Breast epithelium (tissue), 4 donors: ENCODE measurements at regions not wholly inside any gene's neighbourhood (a gene's known extent, or its start where the extent isn't known, plus 50 kb on each side); places are given as distances from the start of the nearest gene placed in this dataset.

Experiments
- DNase-seq, 2 donors: peaks; one replicate each; pipeline ENCODE4 v3.0.0-alpha.2; 2019; ENCODE audit warnings: low spot score in 2 of 2
- H3K27ac ChIP-seq, 2 donors: fragments of 200-600 bp; sonication (generic) in 1 of 2; one replicate each; pipeline ENCODE4 v1.5.1; 2016 to 2019; ENCODE audit warnings: mild to moderate bottlenecking in 1 of 2
- H3K27me3 ChIP-seq, 2 donors: fragments of 200-600 bp; sonication (generic) in 1 of 2; one replicate each; pipeline versions ENCODE4 v1.5.1 to v1.6.0; 2017 to 2019; ENCODE audit warnings: control low read depth in 1 of 2, mild to moderate bottlenecking in 1 of 2
- H3K36me3 ChIP-seq: fragments of 200-600 bp; one replicate; pipeline ENCODE4 v1.5.1; 2019
- H3K4me1 ChIP-seq, 2 donors: fragments of 200-600 bp; sonication (generic); one replicate each; pipeline ENCODE4 v1.5.1; 2016 to 2019; ENCODE audit warnings: control low read depth in 1 of 2
- H3K4me3 ChIP-seq, 3 donors: fragments of 200-600 bp; sonication (generic); 1 replicate in 2 of 3; 2 replicates in 1 of 3; pipeline ENCODE4 v1.5.1; 2016 to 2019; ENCODE audit warnings: mild to moderate bottlenecking in 3 of 3, moderate library complexity in 2 of 3
- H3K9me3 ChIP-seq, 2 donors: fragments of 200-600 bp; sonication (generic) in 1 of 2; one replicate each; pipeline ENCODE4 v1.5.1; 2016 to 2019; ENCODE audit warnings: control low read depth in 1 of 2
- CTCF ChIP-seq, 3 donors: fragments of 450-650 bp; IDR thresholded peaks; one replicate each; pipeline ENCODE4 v1.5.1; 2016 to 2017; ENCODE audit warnings: antibody characterized with exemption in 3 of 3, mild to moderate bottlenecking in 3 of 3, moderate library complexity in 3 of 3
- POLR2A ChIP-seq: fragments of 450-650 bp; IDR thresholded peaks from one replicate; pipeline ENCODE4 v1.6.1; 2016; ENCODE audit warnings: antibody characterized with exemption, mild to moderate bottlenecking, moderate library complexity
- POLR2AphosphoS5 ChIP-seq, 3 donors: sonication (generic); formaldehyde crosslinking; IDR thresholded peaks; one replicate each; pipeline ENCODE4 v1.6.1; 2017; ENCODE audit warnings: antibody characterized with exemption in 3 of 3
- intact Hi-C: fragments of 100-400 bp; cut with DNase I; formaldehyde crosslinking; loops from one replicate; pipeline ENCODE4 v1.15.1; 2023; ENCODE audit warnings: low total_unique reads

DNA sequence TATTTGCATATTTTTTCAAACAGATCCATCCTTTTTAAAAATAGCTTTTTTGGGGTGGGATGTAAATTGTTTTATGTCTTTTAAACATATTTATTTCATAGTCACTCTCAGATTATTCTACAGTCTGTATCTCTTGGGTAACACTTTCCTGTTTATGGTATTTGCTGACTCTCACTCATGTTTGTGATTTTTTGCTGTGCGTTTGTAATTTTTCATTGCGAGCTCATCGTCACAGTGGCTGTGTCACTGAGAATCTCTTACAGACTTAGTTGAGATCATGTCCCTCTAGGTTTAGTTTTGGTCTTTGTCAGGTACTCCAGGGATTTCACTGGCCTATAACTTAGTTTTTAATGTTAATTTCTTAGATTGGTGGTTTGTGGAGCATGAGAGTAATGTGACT is 73.5 kb upstream of the HS6ST1 start:
- no peaks in the 10 kb centered on the region for H3K9me3 ChIP-seq
- intact Hi-C loops = no loop called here
- H3K27ac ChIP-seq = no peak overlapping the region
- no peak overlapping the region for H3K4me3 ChIP-seq
- no peaks in the 10 kb centered on the region for H3K36me3 ChIP-seq
- no peaks in the 10 kb centered on the region for H3K4me1 ChIP-seq
- no peaks in the 10 kb centered on the region for H3K27me3 ChIP-seq
- no peak for DNase-seq
- TF ChIP-seq POLR2A = no peak

DNA sequence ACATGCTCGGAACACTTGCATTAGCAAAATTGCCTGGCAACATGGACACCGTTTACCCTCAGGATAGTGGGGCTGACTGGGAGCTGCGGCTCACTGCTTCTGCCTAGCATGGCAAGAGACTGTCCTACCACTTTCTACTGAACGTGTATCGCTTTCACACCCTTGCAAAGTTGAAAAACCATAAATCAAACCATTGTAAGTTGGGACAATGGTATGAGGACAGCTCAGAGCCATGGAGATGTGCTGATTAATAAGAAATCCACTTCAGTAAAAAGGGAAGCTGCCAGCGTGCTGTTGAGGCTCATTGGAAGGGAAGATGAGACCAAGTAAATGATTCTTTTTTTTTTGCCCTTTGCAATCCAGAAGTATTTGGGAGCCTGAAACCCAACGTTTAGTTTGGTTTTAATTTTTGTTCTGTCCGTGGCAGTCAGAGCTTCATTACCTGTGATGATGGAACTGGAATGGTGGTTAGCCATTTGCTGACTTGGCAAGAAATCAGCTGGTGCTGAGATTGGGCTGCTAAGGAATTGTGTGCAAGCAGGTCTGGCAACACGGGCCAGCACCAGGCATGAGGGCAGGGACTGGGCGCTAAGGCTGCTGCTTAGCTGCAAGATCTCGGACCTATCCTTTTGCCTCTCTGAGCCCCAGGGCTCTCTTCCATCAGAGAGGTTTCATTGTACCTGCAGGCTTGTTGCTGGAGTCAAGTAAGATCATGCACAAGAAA is 75.5 kb upstream of the HS6ST1 start:
- Histone ChIP-seq H3K36me3 (no peaks in the 10 kb centered on the region), H3K4me3 (no peak overlapping the region), H3K4me1 (no peaks in the 10 kb centered on the region), H3K27me3 (no peaks in the 10 kb centered on the region), H3K27ac (no peak overlapping the region), H3K9me3 (no peaks in the 10 kb centered on the region)
- no peak for DNase-seq
- no peak for TF ChIP-seq POLR2A
- TF ChIP-seq POLR2AphosphoS5 (IDR thresholded peaks at IDR 0.05) = no peak
- no peak for TF ChIP-seq CTCF (IDR thresholded peaks at IDR 0.05)
- intact Hi-C loops = no loop called here

- TF ChIP-seq POLR2AphosphoS5 (IDR thresholded peaks at IDR 0.05) (no peak), CTCF (IDR thresholded peaks at IDR 0.05) (no peak), POLR2A (no peak)
- H3K9me3 ChIP-seq = no peaks in the 10 kb centered on the region
- no peaks in the 10 kb centered on the region for H3K4me1 ChIP-seq
- no peak for DNase-seq
- no peak overlapping the region for H3K27ac ChIP-seq
- H3K36me3 ChIP-seq = no peaks in the 10 kb centered on the region
- H3K4me3 ChIP-seq = no peak overlapping the region
- intact Hi-C loops = no loop called here
- no peaks in the 10 kb centered on the region for H3K27me3 ChIP-seq
Observed at GRCh38 chr2:128395196-128395595, 76.5 kb upstream of the HS6ST1 start.

GRCh38 chr2:128395640-128396499 is 77.2 kb upstream of the HS6ST1 start:
- H3K4me3 ChIP-seq = no peak overlapping the region
- intact Hi-C loops = no loop called here
- H3K36me3 ChIP-seq = no peaks in the 10 kb centered on the region
- H3K27me3 ChIP-seq = no peaks in the 10 kb centered on the region
- TF ChIP-seq POLR2AphosphoS5 (IDR thresholded peaks at IDR 0.05) (no peak), POLR2A (no peak), CTCF (IDR thresholded peaks at IDR 0.05) (no peak)
- peak overlapping the region; percentile 57 to 59 for H3K27ac ChIP-seq
- no peak for DNase-seq
- no peaks in the 10 kb centered on the region for H3K9me3 ChIP-seq
- no peaks in the 10 kb centered on the region for H3K4me1 ChIP-seq

- Histone ChIP-seq H3K4me1 (no peaks in the 10 kb centered on the region), H3K27ac (peak overlapping the region; percentile 57 to 59), H3K36me3 (no peaks in the 10 kb centered on the region), H3K27me3 (no peaks in the 10 kb centered on the region), H3K9me3 (no peaks in the 10 kb centered on the region), H3K4me3 (no peak overlapping the region)
- intact Hi-C loops = no loop called here
- TF ChIP-seq CTCF (IDR thresholded peaks at IDR 0.05) = no peak
- TF ChIP-seq POLR2AphosphoS5 (IDR thresholded peaks at IDR 0.05) = no peak
- no peak for TF ChIP-seq POLR2A
- DNase-seq = no peak
Observed at GRCh38 chr2:128396500-128396891, 77.8 kb upstream of the HS6ST1 start.
